ENCODE measurements at regions not wholly inside any gene's neighbourhood (a gene's known extent, or its start where the extent isn't known, plus 50 kb on each side); places are given as distances from the start of the nearest gene placed in this dataset.

- TF ChIP-seq, protein P1, sequence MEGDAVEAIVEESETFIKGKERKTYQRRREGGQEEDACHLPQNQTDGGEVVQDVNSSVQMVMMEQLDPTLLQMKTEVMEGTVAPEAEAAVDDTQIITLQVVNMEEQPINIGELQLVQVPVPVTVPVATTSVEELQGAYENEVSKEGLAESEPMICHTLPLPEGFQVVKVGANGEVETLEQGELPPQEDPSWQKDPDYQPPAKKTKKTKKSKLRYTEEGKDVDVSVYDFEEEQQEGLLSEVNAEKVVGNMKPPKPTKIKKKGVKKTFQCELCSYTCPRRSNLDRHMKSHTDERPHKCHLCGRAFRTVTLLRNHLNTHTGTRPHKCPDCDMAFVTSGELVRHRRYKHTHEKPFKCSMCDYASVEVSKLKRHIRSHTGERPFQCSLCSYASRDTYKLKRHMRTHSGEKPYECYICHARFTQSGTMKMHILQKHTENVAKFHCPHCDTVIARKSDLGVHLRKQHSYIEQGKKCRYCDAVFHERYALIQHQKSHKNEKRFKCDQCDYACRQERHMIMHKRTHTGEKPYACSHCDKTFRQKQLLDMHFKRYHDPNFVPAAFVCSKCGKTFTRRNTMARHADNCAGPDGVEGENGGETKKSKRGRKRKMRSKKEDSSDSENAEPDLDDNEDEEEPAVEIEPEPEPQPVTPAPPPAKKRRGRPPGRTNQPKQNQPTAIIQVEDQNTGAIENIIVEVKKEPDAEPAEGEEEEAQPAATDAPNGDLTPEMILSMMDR (IDR thresholded peaks at IDR 0.05), result no peak
- no peak for TF ChIP-seq POLR2AphosphoS5 (IDR thresholded peaks at IDR 0.05)
- TF ChIP-seq POLR2A (IDR thresholded peaks at IDR 0.05), result no peak
Observed at GRCh38 chrX:142043196-142043595, 139.5 kb downstream of the MAGEC1 start.
